ENCODE measurements at regions not wholly inside any gene's neighbourhood (a gene's known extent, or its start where the extent isn't known, plus 50 kb on each side); places are given as distances from the start of the nearest gene placed in this dataset.

DNA sequence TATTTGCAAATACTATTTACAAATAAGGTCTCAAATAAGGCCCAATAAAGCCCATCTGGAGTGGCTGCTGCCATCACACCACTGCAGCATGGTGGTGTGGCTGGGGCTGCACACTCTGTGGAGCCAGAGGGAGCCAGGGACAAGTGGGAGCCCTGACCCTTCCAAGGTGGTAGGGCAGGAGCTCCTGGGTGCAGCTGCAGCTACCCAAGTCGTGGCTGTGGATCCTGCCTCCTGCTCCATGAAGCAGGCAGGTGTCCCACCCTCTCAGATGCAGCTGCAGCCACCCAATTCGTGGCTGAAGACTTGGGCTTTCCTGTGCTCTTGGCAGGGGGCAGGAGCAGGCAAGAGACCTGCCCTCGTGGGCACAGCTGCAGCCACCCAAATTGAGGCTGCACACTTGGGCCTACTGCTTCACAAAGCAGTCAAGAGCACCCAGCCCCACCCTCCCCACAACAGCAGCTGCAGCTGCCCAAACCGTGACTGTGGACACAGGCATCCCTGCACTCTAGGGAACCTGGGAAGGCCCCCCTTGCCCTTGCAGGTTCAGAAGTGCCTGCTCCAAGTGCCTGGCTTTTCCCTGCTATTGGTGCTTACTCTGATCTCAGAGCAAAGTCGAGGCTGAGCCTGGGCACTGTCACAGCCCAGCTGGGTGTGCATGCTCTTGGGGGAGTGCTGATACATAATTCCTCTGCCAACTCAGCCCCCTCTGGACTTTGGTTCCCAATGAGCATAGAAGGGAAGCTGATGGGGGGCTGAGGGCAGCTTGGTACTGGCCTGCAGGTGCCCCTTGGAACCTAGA lies 614.8 kb downstream of the PCDH18 start:
- no peak for TF ChIP-seq EZH2 (IDR thresholded peaks at IDR 0.05; ENCODE audit: borderline replicate concordance, low read depth, low read length, poor library complexity, severe bottlenecking)
- TF ChIP-seq, protein P1, sequence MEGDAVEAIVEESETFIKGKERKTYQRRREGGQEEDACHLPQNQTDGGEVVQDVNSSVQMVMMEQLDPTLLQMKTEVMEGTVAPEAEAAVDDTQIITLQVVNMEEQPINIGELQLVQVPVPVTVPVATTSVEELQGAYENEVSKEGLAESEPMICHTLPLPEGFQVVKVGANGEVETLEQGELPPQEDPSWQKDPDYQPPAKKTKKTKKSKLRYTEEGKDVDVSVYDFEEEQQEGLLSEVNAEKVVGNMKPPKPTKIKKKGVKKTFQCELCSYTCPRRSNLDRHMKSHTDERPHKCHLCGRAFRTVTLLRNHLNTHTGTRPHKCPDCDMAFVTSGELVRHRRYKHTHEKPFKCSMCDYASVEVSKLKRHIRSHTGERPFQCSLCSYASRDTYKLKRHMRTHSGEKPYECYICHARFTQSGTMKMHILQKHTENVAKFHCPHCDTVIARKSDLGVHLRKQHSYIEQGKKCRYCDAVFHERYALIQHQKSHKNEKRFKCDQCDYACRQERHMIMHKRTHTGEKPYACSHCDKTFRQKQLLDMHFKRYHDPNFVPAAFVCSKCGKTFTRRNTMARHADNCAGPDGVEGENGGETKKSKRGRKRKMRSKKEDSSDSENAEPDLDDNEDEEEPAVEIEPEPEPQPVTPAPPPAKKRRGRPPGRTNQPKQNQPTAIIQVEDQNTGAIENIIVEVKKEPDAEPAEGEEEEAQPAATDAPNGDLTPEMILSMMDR (conservative IDR thresholded peaks at IDR 0.05; ENCODE audit: low read depth, low read length) = no peak

Measured in A673 (cell line).